ENCODE measurements at regions not wholly inside any gene's neighbourhood (a gene's known extent, or its start where the extent isn't known, plus 50 kb on each side); places are given as distances from the start of the nearest gene placed in this dataset.

GRCh38 chr4:35883108-35883507, 361.2 kb downstream of the ARAP2 start:
- no peak for DNase-seq (ENCODE audit: low spot score)

GRCh38 chr4:35884714-35885480, 359.4 kb downstream of the ARAP2 start:
- no peak for DNase-seq (ENCODE audit: low spot score)

GRCh38 chr4:35897808-35898207, 346.5 kb downstream of the ARAP2 start:
- DNase-seq (ENCODE audit: low spot score): no peak

GRCh38 chr4:35900286-35901243, 343.7 kb downstream of the ARAP2 start:
- DNase-seq (ENCODE audit: low spot score): no peak

DNA sequence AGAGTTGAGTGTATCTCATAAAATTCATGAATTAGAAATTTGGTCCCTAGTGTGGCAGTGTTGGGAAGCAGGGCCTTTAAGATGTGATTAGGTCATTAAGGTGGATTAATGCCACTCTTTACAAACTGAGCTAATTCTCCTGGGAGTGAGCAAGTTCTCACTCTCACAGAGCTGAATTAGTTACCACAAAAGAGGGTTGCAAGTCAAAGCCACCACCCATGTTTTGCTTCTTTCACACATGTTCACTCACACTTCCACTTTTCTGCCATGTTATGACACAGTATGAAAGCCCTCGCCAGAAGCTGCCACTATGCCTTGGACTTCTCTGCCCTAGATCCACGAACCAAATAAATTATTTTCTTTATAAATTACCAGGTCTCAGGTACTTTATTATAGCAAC, 332.1 kb downstream of the ARAP2 start:
- DNase-seq (ENCODE audit: low spot score): no peak

DNA sequence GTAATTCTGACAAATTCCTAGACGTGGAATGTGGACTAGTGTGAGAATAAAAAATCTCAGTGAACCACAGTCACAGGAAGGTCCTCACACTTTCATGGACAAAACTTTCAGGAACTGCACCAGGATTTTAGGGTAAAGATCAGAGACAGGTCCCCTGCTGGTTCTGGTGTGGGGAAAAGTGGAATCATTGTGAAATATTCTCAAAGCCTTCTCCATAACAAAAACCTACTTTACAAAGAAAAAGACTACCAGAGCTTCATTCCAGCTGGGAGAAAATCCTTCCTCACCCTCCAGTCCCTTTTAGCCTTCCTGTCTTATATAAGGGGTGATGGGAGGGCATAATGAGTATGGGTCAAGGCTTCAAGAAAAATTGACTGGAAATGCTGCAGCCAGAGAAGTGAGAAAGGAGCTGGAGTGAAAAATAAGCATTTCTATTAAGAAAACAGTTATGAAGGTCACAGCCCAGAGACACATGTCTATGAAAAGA, 325.8 kb downstream of the ARAP2 start:
- DNase-seq (ENCODE audit: low spot score): no peak

GRCh38 chr4:35925806-35926205, 318.5 kb downstream of the ARAP2 start:
- no peak for DNase-seq (ENCODE audit: low spot score)

DNA sequence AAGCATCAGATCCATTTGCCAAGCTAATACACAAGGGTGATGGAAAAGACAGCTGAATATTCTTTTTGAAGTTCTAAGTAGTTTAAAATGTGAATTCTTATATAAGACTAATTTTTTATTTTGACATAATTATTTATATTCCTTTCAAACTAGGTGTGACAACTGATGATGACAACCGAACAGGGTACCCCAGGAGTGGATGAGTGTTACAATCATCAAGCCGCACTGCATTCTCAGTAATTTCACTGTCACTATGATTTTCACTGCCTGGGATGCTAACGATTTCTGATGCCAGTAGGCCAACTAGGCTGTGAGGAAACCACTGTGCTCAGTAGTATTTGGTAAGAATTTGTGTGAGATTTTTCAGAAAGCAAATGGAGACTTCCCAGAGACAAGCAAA, 317.5 kb downstream of the ARAP2 start:
- DNase-seq (ENCODE audit: low spot score): no peak

- DNase-seq (ENCODE audit: low spot score): no peak
These were observed 310.4 kb downstream of the ARAP2 start for GRCh38 chr4:35933901-35934300.

- DNase-seq (ENCODE audit: low spot score): peak; percentile 60
These were observed 309.9 kb downstream of the ARAP2 start for GRCh38 chr4:35934320-35934981.

- DNase-seq (ENCODE audit: low spot score): no peak
These were observed 305.4 kb downstream of the ARAP2 start for GRCh38 chr4:35938936-35939335.

GRCh38 chr4:35939751-35940150, 304.6 kb downstream of the ARAP2 start:
- no peak for DNase-seq (ENCODE audit: low spot score)

DNA sequence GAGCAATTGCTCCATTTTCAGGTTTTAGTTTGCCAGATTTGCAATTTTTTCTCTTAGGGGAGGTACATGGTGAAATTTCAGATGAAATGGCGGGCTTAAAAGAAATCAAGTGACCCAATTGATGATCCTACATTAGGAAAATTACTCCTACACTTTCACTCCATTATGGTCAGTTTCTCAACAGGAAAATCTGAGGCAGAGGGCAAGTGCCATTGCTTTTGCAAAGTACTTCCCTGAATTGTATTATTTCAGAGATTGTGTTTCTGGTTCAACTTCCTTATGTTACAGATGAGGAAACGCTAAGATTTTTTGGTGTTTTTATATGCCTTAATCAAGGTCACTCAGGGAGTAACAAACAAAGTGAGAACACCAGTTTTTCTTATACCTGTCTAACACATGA, 302.2 kb downstream of the ARAP2 start:
- no peak for DNase-seq (ENCODE audit: low spot score)

GRCh38 chr4:35943606-35944005, 300.7 kb downstream of the ARAP2 start:
- DNase-seq (ENCODE audit: low spot score): no peak

GRCh38 chr4:35948171-35948570, 296.1 kb downstream of the ARAP2 start:
- DNase-seq (ENCODE audit: low spot score): no peak

- no peak for DNase-seq (ENCODE audit: low spot score)
These were observed 293.9 kb downstream of the ARAP2 start for GRCh38 chr4:35950442-35950841.

DNA sequence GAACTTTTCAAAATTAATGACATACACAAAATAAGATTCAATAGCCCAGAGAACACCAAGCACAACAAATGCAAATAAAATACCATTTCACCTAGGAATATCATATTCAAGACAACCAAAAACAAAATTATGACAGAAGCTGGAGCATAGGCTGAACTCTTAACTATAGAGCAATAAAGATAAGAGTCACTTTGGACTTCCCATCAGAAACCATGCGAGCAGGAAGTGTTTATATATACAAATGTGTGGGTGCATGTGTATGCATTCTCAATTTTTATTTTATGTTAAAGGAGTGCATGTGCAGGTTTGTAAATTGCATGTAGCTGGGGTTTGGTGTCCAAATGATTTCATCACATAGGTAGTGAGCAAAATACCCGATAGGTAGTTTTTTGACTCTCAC, 291.6 kb downstream of the ARAP2 start:
- DNase-seq (ENCODE audit: low spot score): no peak

DNA sequence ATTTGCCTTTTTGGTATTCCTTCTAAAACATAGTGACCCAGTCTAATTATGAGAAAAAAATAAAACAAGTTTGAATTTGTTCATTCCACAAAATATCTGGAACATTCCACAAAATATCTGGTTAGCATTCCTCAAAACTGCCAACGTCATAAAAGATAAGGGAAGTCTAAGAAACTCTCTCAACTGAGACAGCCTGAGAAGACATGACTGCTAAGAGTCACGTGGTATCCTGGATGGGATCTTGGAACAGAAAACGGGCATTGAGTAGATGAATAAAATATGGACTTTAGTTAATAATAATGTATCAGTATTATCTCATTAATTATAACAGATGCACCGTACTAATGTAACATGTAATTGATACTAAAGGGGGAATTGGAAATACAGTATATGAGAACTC, 280.9 kb downstream of the ARAP2 start:
- DNase-seq (ENCODE audit: low spot score): no peak

- no peak for DNase-seq (ENCODE audit: low spot score)
These were observed 280.3 kb downstream of the ARAP2 start for GRCh38 chr4:35963974-35964515.

- no peak for DNase-seq (ENCODE audit: low spot score)
These were observed 279.0 kb downstream of the ARAP2 start for GRCh38 chr4:35965300-35965699.

DNA sequence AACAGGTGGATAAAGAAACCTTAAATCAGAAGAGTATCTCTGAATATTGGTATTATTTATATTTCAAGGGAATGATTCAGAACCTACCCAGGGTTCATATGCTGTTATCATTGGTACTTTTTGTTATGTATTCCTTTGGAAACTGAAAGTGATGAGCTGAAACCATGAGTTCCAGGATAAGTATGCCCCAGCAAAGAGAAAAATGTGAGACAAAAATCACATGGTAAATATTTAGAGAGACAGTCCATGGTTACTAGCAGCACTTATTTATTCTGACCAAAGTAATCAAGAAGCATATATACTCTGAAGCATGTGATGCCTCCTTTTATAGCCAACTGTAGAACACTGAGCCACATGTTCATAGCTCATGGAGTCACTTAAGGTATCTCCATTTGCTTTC, 277.7 kb downstream of the ARAP2 start:
- no peak for DNase-seq (ENCODE audit: low spot score)
